Dendritic cell treated with granulocyte-macrophage colony-stimulating factor and Interleukin-4, amounts not matched to agents 40 ng/mL and 50 ng/mL, for 4 days (primary cell): ENCODE measurements at regions not wholly inside any gene's neighbourhood (a gene's known extent, or its start where the extent isn't known, plus 50 kb on each side); places are given as distances from the start of the nearest gene placed in this dataset.

Source experiments
- H3K27ac Mint-ChIP-seq: one replicate; pipeline ENCODE4 v1.8.0; 2022; ENCODE audit warnings: mild to moderate bottlenecking, mixed read lengths
- H3K27me3 Mint-ChIP-seq: one replicate; pipeline ENCODE4 v1.8.0; 2022; ENCODE audit warnings: mild to moderate bottlenecking, mixed read lengths
- H3K36me3 Mint-ChIP-seq: one replicate; pipeline ENCODE4 v1.8.0; 2022; ENCODE audit warnings: low read depth, mixed read lengths
- H3K4me1 Mint-ChIP-seq: one replicate; pipeline ENCODE4 v1.8.0; 2022; ENCODE audit warnings: low read depth, mixed read lengths
- H3K4me3 Mint-ChIP-seq: one replicate; pipeline ENCODE4 v1.8.0; 2022; ENCODE audit warnings: mild to moderate bottlenecking, moderate library complexity, mixed read lengths
- H3K9me3 Mint-ChIP-seq: one replicate; pipeline ENCODE4 v1.8.0; 2022; ENCODE audit warnings: mixed read lengths
- intact Hi-C: fragments of 100-400 bp; cut with micrococcal nuclease; formaldehyde crosslinking; loops from one replicate; pipeline ENCODE4 v1.15.0; 2022

- intact Hi-C loops, result loop anchor here (5.0 kb wide), 1 partner anchor 37 kb away; no protein-coding TSS in a partner anchor
- peaks cover 2% of the 10 kb centered on the region for H3K27me3 Mint-ChIP-seq
- no peaks in the 10 kb centered on the region for H3K9me3 Mint-ChIP-seq
- peak overlapping the region; percentile 39 for H3K4me3 Mint-ChIP-seq
- peak overlapping the region; percentile 34 for H3K27ac Mint-ChIP-seq
- H3K4me1 Mint-ChIP-seq, result peaks cover 84% of the 10 kb centered on the region
- H3K36me3 Mint-ChIP-seq, result peaks cover 52% of the 10 kb centered on the region
Measured at GRCh38 chr17:77435272-77436057, 294.7 kb downstream of the SEC14L1 start.

GRCh38 chr17:77436058-77436442, 295.3 kb downstream of the SEC14L1 start:
- Mint-ChIP-seq H3K27ac (peak overlapping the region; percentile 34), H3K4me1 (peaks cover 84% of the 10 kb centered on the region), H3K4me3 (peak overlapping the region; percentile 39), H3K9me3 (no peaks in the 10 kb centered on the region), H3K36me3 (peaks cover 53% of the 10 kb centered on the region), H3K27me3 (peaks cover 2% of the 10 kb centered on the region)
- intact Hi-C loops, result loop anchor here (5.0 kb wide), 1 partner anchor 36 kb away; no protein-coding TSS in a partner anchor

GRCh38 chr17:77436481-77436880, 295.7 kb downstream of the SEC14L1 start:
- Mint-ChIP-seq H3K27me3 (peaks cover 2% of the 10 kb centered on the region), H3K27ac (peak overlapping the region; percentile 34), H3K9me3 (no peaks in the 10 kb centered on the region), H3K4me1 (peaks cover 87% of the 10 kb centered on the region), H3K4me3 (peak overlapping the region; percentile 34), H3K36me3 (peaks cover 54% of the 10 kb centered on the region)
- intact Hi-C loops, result loop anchor here (5.0 kb wide), 1 partner anchor 36 kb away; no protein-coding TSS in a partner anchor

- peaks cover 2% of the 10 kb centered on the region for H3K27me3 Mint-ChIP-seq
- peaks cover 57% of the 10 kb centered on the region for H3K36me3 Mint-ChIP-seq
- peaks cover 91% of the 10 kb centered on the region for H3K4me1 Mint-ChIP-seq
- H3K27ac Mint-ChIP-seq, result peak overlapping the region; percentile 87
- H3K4me3 Mint-ChIP-seq, result peak overlapping the region; percentile 20
- intact Hi-C loops, result loop anchor here (5.0 kb wide), 1 partner anchor 35 kb away; no protein-coding TSS in a partner anchor
- H3K9me3 Mint-ChIP-seq, result no peaks in the 10 kb centered on the region
Measured at GRCh38 chr17:77437017-77437416, 296.2 kb downstream of the SEC14L1 start.

GRCh38 chr17:77437747-77438146, 297.0 kb downstream of the SEC14L1 start:
- peaks cover 93% of the 10 kb centered on the region for H3K4me1 Mint-ChIP-seq
- peaks cover 50% of the 10 kb centered on the region for H3K36me3 Mint-ChIP-seq
- intact Hi-C loops, result loop anchor here (5.0 kb wide), 1 partner anchor 35 kb away; no protein-coding TSS in a partner anchor
- H3K27me3 Mint-ChIP-seq, result peaks cover 2% of the 10 kb centered on the region
- H3K27ac Mint-ChIP-seq, result peak overlapping the region; percentile 87
- H3K9me3 Mint-ChIP-seq, result no peaks in the 10 kb centered on the region
- H3K4me3 Mint-ChIP-seq, result peak overlapping the region; percentile 40

- H3K27ac Mint-ChIP-seq, result peak overlapping the region; percentile 87
Measured at GRCh38 chr17:77438241-77439188, 297.7 kb downstream of the SEC14L1 start.

GRCh38 chr17:77439189-77440018, 298.6 kb downstream of the SEC14L1 start:
- H3K4me3 Mint-ChIP-seq, result peak overlapping the region; percentile 68
- H3K27me3 Mint-ChIP-seq, result peaks cover under 1% of the 10 kb centered on the region
- H3K9me3 Mint-ChIP-seq, result no peaks in the 10 kb centered on the region
- peak overlapping the region; percentile 87 for H3K27ac Mint-ChIP-seq
- peaks cover 46% of the 10 kb centered on the region for H3K36me3 Mint-ChIP-seq
- peaks cover 100% of the 10 kb centered on the region for H3K4me1 Mint-ChIP-seq
- intact Hi-C loops, result loop anchor here (5.0 kb wide), 1 partner anchor 33 kb away; no protein-coding TSS in a partner anchor

More at GRCh38 chr17:77438241-77439188, 297.7 kb downstream of the SEC14L1 start:
- intact Hi-C loops, result loop anchor here (5.0 kb wide), 1 partner anchor 34 kb away; no protein-coding TSS in a partner anchor
- Mint-ChIP-seq H3K27me3 (peaks cover 2% of the 10 kb centered on the region), H3K36me3 (peaks cover 49% of the 10 kb centered on the region), H3K9me3 (no peaks in the 10 kb centered on the region), H3K4me3 (peak overlapping the region; percentile 68), H3K4me1 (peaks cover 100% of the 10 kb centered on the region)

- Mint-ChIP-seq H3K36me3 (peaks cover 34% of the 10 kb centered on the region), H3K4me1 (peaks cover 100% of the 10 kb centered on the region), H3K27ac (peak overlapping the region; percentile 87), H3K9me3 (no peaks in the 10 kb centered on the region), H3K27me3 (no peaks in the 10 kb centered on the region), H3K4me3 (peak overlapping the region; percentile 59)
- intact Hi-C loops, result no loop called here
Measured at GRCh38 chr17:77440560-77440981, 299.8 kb downstream of the SEC14L1 start.

- peaks cover 27% of the 10 kb centered on the region for H3K36me3 Mint-ChIP-seq
- intact Hi-C loops, result no loop called here
- peak overlapping the region; percentile 87 for H3K27ac Mint-ChIP-seq
- H3K9me3 Mint-ChIP-seq, result no peaks in the 10 kb centered on the region
- peak overlapping the region; percentile 23 for H3K4me3 Mint-ChIP-seq
- H3K27me3 Mint-ChIP-seq, result no peaks in the 10 kb centered on the region
- H3K4me1 Mint-ChIP-seq, result peaks cover 100% of the 10 kb centered on the region
Measured at GRCh38 chr17:77441130-77441920, 300.6 kb downstream of the SEC14L1 start.

- no peaks in the 10 kb centered on the region for H3K9me3 Mint-ChIP-seq
- no peaks in the 10 kb centered on the region for H3K27me3 Mint-ChIP-seq
- peaks cover 26% of the 10 kb centered on the region for H3K36me3 Mint-ChIP-seq
- intact Hi-C loops, result no loop called here
- peak overlapping the region; percentile 87 for H3K27ac Mint-ChIP-seq
- H3K4me3 Mint-ChIP-seq, result no peak overlapping the region
- peaks cover 100% of the 10 kb centered on the region for H3K4me1 Mint-ChIP-seq
Measured at GRCh38 chr17:77441940-77442339, 301.2 kb downstream of the SEC14L1 start.

- Mint-ChIP-seq H3K27ac (peak overlapping the region; percentile 87), H3K4me3 (no peak overlapping the region), H3K36me3 (peaks cover 38% of the 10 kb centered on the region), H3K27me3 (no peaks in the 10 kb centered on the region), H3K9me3 (no peaks in the 10 kb centered on the region), H3K4me1 (peaks cover 99% of the 10 kb centered on the region)
- intact Hi-C loops, result no loop called here
Measured at GRCh38 chr17:77442976-77443747, 302.4 kb downstream of the SEC14L1 start.

GRCh38 chr17:77443748-77444260, 303.0 kb downstream of the SEC14L1 start:
- intact Hi-C loops, result no loop called here
- H3K4me1 Mint-ChIP-seq, result peaks cover 97% of the 10 kb centered on the region
- peak overlapping the region; percentile 32 for H3K4me3 Mint-ChIP-seq
- H3K9me3 Mint-ChIP-seq, result no peaks in the 10 kb centered on the region
- H3K27ac Mint-ChIP-seq, result peak overlapping the region; percentile 87
- H3K27me3 Mint-ChIP-seq, result no peaks in the 10 kb centered on the region
- peaks cover 44% of the 10 kb centered on the region for H3K36me3 Mint-ChIP-seq
